ENCODE measurements at regions not wholly inside any gene's neighbourhood (a gene's known extent, or its start where the extent isn't known, plus 50 kb on each side); places are given as distances from the start of the nearest gene placed in this dataset.

DNA sequence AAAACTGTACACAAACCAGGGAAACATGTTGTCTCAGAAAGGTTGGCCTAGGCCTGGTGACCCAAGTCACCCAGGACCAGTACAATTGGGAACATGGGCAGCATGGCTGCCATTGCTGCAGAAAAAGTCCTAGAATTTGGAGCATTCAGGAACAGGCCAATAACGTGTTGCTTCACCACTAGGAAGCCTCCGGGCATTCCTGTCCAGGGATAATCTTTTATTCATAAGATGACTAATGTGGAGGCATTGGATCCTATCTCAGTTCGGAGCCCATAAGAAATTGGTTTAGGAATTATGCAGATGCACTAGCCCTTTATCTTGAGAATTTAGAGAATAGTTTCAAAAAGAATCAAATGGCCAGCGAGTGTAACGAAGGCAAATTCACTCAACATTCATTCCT is 242.8 kb upstream of the NDST4 start:
- no peaks in the 10 kb centered on the region for H3K36me3 Mint-ChIP-seq (ENCODE audit: low read depth)
- H3K27me3 Mint-ChIP-seq (ENCODE audit: insufficient read depth), result no peaks in the 10 kb centered on the region
- no peak for TF ChIP-seq CTCF (IDR thresholded peaks at IDR 0.05)
- H3K9me3 Mint-ChIP-seq, result peaks cover 65% of the 10 kb centered on the region
- H3K4me1 Mint-ChIP-seq (ENCODE audit: low read depth), result no peaks in the 10 kb centered on the region
- H3K27ac Mint-ChIP-seq, result no peak overlapping the region
- DNase-seq, result no peak
- no peak overlapping the region for H3K4me3 Mint-ChIP-seq

DNA sequence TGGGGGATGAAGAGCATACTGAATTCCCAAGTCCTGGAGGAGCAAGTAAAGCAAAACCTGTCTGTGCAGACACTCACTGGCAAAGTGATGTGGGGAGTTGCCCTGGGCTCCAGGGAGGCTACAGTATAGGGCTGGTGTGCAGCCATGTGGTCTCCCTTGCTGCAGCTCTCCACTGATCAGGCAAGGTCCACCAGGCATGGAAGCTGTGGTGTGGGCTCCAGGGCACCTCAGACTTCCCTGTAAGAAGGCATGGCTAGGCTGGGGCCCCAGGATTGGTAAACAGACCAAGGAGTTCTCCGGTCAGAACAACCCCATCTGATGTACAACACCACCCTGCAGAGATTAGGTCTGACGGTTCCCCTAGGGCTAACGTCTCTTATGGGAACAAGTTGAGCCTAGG is 241.9 kb upstream of the NDST4 start:
- Mint-ChIP-seq H3K27ac (no peak overlapping the region), H3K36me3 (ENCODE audit: low read depth) (no peaks in the 10 kb centered on the region), H3K4me1 (ENCODE audit: low read depth) (no peaks in the 10 kb centered on the region), H3K27me3 (ENCODE audit: insufficient read depth) (no peaks in the 10 kb centered on the region), H3K4me3 (no peak overlapping the region), H3K9me3 (peaks cover 63% of the 10 kb centered on the region)
- TF ChIP-seq CTCF (IDR thresholded peaks at IDR 0.05), result no peak
- no peak for DNase-seq

DNA sequence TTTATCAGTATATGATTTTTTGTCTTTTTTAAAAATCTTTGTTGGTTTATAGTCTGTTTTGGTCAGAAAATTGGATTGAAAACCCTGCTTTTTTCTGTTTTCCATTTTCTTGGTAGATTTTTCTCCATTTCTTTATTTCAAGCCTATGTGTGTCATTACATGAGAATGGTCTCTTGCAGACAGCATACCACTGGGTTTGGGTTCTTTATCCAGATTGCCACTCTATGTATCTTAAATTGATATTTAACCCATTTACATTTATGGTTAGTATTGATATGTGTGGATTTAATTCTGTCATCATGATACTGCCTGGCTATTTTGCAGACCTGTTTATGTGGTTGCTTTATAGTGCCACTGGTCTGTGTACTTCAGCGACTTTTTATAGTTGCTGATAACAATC is 239.9 kb upstream of the NDST4 start:
- no peaks in the 10 kb centered on the region for H3K36me3 Mint-ChIP-seq (ENCODE audit: low read depth)
- H3K4me3 Mint-ChIP-seq, result no peak overlapping the region
- no peaks in the 10 kb centered on the region for H3K27me3 Mint-ChIP-seq (ENCODE audit: insufficient read depth)
- DNase-seq, result no peak
- peaks cover 58% of the 10 kb centered on the region for H3K9me3 Mint-ChIP-seq
- TF ChIP-seq CTCF (IDR thresholded peaks at IDR 0.05), result no peak
- no peaks in the 10 kb centered on the region for H3K4me1 Mint-ChIP-seq (ENCODE audit: low read depth)
- no peak overlapping the region for H3K27ac Mint-ChIP-seq

GRCh38 chr4:115343171-115343570 is 229.8 kb upstream of the NDST4 start:
- H3K4me1 Mint-ChIP-seq (ENCODE audit: low read depth), result no peaks in the 10 kb centered on the region
- H3K27me3 Mint-ChIP-seq (ENCODE audit: insufficient read depth), result no peaks in the 10 kb centered on the region
- DNase-seq, result no peak
- no peak overlapping the region for H3K4me3 Mint-ChIP-seq
- no peak overlapping the region for H3K27ac Mint-ChIP-seq
- H3K36me3 Mint-ChIP-seq (ENCODE audit: low read depth), result no peaks in the 10 kb centered on the region
- peaks cover 18% of the 10 kb centered on the region for H3K9me3 Mint-ChIP-seq
- no peak for TF ChIP-seq CTCF (IDR thresholded peaks at IDR 0.05)

DNA sequence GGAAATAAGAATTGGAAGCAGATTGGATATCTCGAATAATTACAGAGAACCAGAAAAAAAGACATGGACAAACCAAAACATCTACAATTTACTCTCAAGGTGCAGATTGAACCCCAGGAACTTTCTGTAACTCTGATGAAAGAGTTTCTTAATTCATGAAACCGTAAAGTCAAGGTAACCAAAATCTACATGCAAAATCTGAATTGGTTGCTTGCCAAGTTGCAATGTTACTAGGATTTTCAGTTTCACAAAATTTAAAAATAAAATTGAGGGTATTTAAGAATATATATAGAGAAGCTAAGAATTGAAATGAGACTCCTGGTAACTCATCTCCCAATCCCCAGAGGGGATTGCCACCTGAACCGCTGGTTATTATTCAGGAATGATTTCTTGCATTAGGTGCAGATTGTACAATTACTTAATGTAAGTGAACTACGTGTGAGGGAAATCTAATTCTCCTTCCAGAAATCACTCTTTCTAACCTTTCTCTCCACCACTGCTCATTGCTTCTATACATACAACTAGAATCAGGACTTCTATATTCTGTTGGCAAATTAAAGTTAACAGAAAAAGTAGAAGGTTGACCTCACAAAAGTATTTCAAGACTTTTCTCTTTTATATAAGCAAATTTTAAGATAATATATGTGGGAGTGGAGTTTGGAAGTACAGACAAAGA is 221.5 kb upstream of the NDST4 start:
- H3K36me3 Mint-ChIP-seq (ENCODE audit: low read depth), result no peaks in the 10 kb centered on the region; the same call in 1 of the 2 replicates
- H3K27me3 Mint-ChIP-seq (ENCODE audit: insufficient read depth), result no peaks in the 10 kb centered on the region
- no peak overlapping the region for H3K27ac Mint-ChIP-seq
- no peak overlapping the region for H3K4me3 Mint-ChIP-seq
- no peak for TF ChIP-seq CTCF (IDR thresholded peaks at IDR 0.05)
- no peak for DNase-seq
- H3K4me1 Mint-ChIP-seq (ENCODE audit: low read depth), result no peaks in the 10 kb centered on the region
- peaks cover 9% of the 10 kb centered on the region for H3K9me3 Mint-ChIP-seq

- Mint-ChIP-seq H3K4me1 (ENCODE audit: low read depth) (no peaks in the 10 kb centered on the region), H3K9me3 (peaks cover 9% of the 10 kb centered on the region), H3K4me3 (no peak overlapping the region), H3K27me3 (ENCODE audit: insufficient read depth) (no peaks in the 10 kb centered on the region), H3K27ac (no peak overlapping the region), H3K36me3 (ENCODE audit: low read depth) (no peaks in the 10 kb centered on the region; the same call in 1 of the 2 replicates)
- TF ChIP-seq CTCF (IDR thresholded peaks at IDR 0.05), result no peak
- DNase-seq, result no peak
Observed at GRCh38 chr4:115332078-115332477, 218.7 kb upstream of the NDST4 start.

Measured in HFFc6 (cell line).